Smooth muscle cell of the brain vasculature (primary cell): ENCODE measurements at regions not wholly inside any gene's neighbourhood (a gene's known extent, or its start where the extent isn't known, plus 50 kb on each side); places are given as distances from the start of the nearest gene placed in this dataset.

Source experiments
- DNase-seq: peaks from one replicate; pipeline ENCODE4 v3.0.0-alpha.2; 2012; ENCODE audit warnings: low read depth, low spot score

- DNase-seq: no peak
Measured at GRCh38 chr17:51487947-51488346, 227.6 kb downstream of the UTP18 start.

DNA sequence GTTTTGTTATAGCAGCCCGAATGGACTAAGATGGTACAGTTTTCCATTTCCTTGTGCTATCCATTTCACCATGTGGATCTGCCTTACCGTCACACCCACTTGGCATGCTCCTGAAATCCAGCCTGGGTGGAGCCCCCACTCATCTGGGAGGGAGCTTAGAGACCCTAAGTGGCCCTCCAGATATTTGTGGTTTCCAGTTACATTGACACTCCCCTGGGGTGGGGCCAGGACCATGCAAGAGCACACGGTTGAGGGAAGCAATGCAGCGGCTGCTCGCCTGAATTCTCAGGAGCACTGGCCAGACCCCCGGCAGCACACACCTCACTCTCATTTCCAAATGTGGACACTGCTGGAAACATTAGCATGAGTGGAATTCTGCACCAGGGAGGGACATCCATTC is 231.1 kb downstream of the UTP18 start:
- DNase-seq: no peak

DNA sequence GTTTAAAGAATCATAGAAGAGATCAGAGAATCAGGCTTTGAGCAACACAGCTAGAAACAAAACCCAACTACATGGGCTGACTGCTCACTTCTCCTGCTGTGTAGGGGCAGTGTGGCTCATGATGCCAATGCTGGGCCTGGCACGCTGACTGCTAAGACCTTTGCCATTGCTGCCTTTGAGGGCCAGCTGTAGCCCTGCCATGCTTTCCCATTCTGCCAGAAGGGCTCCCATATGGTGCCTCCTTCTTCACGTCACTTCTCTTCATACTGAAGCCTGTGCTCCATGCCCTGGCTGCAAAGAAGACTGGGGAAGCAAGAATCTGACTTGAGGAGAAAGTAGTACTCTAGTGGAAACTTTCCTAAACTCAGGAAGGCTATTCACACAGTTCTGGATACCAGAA is 232.9 kb downstream of the UTP18 start:
- no peak for DNase-seq

DNA sequence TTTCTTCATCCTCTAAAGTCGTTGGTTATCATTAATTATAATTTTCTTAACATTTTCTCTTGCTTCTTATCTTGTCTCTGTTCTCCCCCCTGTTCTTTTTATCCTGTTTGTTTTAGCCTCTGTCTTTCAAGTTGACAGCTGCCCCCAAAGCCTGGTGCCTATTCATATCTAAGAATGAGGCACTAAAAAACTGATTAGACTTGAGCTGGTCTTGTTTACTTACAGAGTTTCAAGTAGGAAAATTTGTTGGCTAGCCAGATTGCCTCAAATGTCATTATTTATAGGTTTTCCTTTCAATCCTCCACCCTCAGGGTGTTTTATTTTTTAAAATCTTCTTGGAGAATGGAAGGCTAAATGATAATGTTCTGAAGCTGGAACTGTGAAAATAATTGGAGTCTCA is 236.0 kb downstream of the UTP18 start:
- DNase-seq: no peak

DNA sequence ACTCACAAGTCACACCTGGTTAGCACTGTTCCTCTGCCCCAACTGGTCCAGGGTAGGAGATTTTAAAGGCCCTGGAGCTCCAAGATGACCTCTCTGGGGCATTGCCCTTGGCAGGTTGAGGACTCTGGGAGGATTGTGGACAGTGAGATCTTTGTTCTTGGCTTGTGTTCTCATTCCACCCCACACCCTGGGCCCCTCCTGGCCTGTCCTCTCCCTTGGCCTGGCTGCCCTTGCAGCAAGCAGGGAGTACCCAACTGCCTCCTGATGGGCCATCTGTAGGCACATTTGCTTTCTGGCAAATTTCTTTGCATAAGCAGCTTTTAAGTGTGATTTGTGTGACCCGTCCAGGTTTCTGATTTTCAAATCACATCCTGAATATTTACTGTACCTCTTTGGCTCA is 239.6 kb downstream of the UTP18 start:
- DNase-seq: no peak

GRCh38 chr17:51500454-51500853 is 240.1 kb downstream of the UTP18 start:
- DNase-seq: no peak

- no peak for DNase-seq
Measured at GRCh38 chr17:51505450-51505849, 245.1 kb downstream of the UTP18 start.

DNA sequence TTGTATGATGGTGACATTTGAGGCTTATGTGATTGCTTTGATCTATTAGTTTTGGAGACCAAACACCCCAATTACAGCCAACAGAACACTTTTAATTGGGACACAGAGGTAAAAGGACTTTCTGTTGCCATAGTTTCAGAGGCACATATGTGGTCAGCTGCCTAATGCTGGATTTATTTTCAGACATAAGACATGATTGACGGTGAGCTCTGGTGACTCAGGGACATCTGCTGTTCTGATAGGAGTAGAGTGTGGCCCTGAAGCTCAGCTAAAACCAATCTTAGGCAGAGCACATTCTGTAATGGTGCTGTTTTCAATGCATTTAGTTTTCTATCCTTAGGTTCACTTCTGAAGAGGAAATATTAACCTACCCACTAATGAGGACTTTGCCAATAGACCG is 247.1 kb downstream of the UTP18 start:
- DNase-seq: no peak

GRCh38 chr17:51508048-51508447 is 247.7 kb downstream of the UTP18 start:
- no peak for DNase-seq

- DNase-seq: no peak
Measured at GRCh38 chr17:51510940-51511339, 250.6 kb downstream of the UTP18 start.

- DNase-seq: no peak
Measured at GRCh38 chr17:51512220-51512907, 252.0 kb downstream of the UTP18 start.

DNA sequence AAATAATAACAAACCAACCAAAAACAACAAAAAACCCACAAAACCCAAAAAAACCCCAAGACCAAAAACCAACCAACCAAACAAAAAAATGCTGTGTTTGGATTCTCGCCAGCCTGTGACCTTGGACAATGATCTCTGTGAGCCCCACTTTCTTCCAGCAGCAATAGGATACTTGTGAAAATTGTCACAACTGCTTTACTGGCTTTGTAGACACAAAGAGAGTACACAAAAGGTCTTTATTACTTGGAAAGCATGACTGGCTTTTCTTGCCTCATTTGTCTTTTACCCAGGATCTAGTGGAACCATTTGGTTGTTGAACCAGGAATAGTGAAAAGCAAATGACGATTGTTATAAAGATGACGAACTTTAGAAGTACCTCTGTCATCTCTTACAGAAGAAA is 256.6 kb downstream of the UTP18 start:
- DNase-seq: no peak

- DNase-seq: no peak
Measured at GRCh38 chr17:51524524-51524923, 264.2 kb downstream of the UTP18 start.

DNA sequence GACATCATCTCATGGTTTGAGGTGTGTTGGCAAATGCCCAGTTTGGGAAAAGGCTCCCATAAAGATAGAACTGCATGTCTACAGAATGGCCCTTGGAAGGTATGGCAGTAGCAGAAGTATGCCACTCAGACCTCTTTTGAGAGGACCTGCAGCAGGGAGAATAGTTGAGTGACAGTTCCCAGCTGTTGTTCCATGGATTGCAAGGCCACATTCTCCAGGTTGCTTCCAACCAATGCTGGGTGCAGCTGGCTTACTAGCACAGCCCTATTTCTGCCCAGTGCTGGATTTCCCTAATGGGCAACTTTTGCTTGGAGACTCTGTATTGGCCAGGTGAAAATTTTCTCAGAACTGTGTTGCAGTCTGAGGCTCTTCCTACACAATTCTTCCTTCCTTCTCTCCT is 266.2 kb downstream of the UTP18 start:
- no peak for DNase-seq

DNA sequence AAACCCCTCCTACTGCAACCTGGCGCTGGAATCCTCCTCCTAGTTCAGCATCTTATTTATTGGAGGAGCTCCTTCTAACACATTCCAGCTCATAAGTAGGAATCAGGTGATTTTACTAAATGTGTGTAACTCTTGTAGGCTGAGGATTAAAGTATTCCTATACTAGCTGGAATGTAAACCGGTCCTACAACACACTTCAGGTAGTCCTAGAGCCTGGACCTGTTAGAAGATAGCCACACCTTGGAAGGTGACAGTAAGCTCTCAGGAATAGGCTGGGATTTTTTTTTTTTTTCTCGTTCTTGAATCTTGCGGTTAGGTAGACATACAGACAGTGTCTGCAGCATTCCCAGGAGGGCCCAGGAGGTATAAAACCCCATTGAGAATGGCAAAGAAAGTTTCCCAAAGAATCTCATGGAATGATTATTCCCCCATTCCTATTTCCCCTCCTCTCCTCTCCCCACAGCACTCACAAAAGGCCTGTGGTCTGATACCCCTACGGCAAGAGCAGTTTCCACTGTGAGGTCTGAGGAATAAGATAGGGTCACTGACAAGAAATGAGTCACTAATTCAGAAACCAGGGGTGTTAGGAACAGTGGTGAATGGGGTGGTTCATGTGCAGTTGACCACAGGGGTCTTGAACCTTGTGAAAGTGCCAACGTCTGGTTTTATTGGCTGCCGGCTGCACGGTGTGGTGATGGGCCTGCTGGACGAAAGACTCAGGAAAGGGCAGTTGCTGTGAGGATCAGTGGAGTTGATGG is 267.1 kb downstream of the UTP18 start:
- no peak for DNase-seq

- no peak for DNase-seq
Measured at GRCh38 chr17:51528111-51528510, 267.8 kb downstream of the UTP18 start.

DNA sequence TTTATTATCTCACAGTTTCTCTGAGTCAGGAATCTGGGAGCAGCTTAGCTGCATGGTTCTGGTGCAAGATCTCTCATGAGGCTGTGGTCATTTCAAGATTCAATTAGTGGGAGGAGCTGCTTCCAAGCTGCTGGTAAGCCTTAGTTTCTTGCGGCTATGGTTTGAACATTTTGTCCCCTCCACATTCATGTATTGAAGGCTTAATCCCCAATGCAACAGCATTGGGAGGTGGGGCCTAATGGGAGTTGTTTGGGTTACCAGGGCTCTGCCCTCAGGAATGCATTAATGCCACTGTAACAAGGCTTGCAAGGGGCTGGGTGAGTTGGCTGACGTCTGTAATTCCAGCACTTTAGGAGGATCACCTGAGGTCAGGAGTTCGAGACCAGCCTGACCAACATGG is 272.9 kb downstream of the UTP18 start:
- DNase-seq: no peak

GRCh38 chr17:51533821-51534220 is 273.5 kb downstream of the UTP18 start:
- no peak for DNase-seq

DNA sequence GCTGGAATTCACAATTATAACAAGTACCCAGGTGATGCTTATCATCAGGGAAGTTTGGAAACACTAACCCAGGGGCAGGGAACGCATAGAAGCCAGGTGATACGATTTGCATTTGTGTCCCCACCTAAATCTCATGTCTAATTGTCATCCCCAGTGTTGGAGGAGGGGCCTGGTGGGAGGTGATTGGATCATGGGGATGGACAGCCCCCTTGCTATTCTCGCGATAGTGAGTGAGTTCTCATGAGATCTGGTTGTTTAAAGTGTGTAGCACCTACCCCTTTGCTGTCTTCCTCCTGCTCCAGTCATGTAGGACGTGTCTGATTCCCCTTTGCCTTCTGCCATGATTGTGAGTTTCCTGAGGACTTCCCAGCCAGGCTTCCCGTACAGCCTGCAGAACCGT is 276.3 kb downstream of the UTP18 start:
- no peak for DNase-seq

DNA sequence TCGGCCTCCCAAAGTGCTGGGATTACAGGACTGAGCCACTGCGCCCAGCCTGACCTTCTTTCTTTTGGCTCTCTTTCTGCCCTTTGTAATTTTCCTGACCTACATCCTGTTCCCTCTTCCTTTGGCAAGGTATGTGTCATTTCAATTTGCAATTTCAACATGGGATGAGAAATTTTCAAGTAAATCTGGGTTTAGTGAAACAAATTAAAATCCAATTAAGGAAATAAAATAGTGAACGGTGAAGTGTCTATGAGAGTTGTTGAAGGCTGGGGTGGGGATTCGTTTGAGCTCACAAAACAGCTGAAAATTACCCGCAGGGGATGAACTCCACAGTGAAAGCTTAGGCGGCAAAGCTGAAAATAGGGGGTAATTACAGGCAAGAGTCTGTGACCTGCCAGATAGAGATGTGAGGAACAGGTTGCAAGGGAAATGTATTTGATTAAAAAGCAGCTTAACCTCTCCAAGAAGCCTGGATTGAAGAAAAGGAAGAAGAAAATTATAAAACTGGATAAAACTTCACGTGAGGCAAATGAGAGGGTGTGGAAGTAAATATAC is 277.7 kb downstream of the UTP18 start:
- DNase-seq: no peak

DNA sequence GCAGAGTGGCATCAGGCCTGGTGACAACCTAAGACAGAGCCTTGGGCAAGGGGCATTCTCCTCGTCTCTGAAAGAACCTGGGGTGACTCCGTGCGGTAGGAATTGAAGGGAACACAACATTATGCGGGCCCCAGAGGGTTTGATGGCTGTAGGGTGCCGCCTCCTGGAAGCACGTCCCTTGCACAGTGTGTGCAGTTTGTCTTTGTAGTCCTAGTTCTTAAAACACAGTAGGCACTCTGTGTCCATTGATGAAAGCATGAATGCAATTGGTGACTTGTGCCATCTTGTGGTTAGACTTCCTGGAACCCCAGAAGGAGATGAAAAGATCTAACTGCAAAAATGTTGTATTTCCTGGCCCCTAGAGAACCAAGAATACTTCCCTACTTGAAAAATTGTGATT is 279.8 kb downstream of the UTP18 start:
- DNase-seq: no peak

DNA sequence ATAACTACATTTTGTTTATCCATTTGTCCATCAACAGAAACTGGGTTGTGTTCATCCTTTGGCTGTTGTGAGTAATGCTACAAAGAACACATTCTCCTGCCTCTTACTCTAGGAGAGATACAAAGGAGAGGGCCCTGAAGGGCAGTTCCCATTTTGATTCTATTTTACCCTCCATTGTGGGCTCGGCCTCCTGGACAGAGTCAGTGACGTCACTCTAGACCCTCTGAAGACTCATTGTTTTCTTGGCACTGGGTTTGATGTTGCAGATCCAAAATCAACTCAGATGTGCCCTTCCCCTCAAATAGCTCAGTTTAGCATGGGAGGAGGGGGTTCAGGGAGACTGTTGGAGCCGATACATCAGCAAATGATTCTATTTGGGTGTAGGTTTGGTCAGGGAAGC is 280.9 kb downstream of the UTP18 start:
- DNase-seq: no peak

DNA sequence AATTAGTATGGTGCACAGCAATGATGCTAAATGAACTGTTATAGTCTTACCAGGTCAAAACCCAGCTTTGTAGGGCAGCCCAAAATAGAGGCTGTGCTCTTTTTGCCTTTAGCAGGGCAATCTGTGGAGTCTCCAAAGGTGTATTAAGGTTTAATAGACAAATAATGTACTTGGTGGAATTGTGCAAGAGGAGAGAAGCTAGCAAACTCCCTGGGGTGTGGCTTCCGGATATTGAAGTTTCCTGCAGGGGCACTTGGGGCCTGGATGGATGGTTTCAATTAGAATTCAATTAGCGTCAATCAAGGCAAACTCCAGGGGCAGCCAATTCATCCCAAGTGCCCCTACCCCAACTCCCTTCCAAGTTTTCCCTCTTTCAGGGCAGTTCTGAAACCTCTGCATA is 285.8 kb downstream of the UTP18 start:
- DNase-seq: no peak
